AG09319 (cell line): ENCODE measurements at regions not wholly inside any gene's neighbourhood (a gene's known extent, or its start where the extent isn't known, plus 50 kb on each side); places are given as distances from the start of the nearest gene placed in this dataset.

ENCODE experiments used
- DNase-seq: peaks from one replicate; pipeline ENCODE4 v3.0.0-alpha.2; 2010; ENCODE audit warnings: low read depth; ENCODE audit errors: extremely low read depth
- TF ChIP-seq, protein P1 (sequence below): IDR thresholded peaks from 2 replicates; pipeline ENCODE4 v1.5.1; 2011; ENCODE audit warnings: low read depth, mild to moderate bottlenecking, inconsistent platforms, low read length, moderate library complexity

DNA sequence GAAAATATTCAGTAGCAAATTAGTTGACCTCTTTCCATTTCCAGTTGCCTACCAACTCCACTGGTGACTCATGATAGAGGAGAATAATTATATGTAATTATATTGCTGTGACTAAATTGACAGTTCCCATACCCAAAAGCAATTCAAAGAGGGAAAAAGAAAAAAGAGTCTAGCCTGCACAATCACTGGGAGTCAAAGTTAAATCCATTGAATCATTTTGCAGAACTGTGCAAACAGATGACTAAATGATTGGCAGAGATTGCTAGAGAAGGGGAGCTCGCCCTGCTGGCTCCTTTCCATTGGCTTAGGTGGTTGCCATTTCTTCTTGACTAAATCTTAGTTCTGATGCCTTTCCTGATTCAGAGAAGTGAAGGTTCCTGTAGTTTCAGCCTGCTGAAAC lies 1228.6 kb upstream of the SORCS1 start:
- peak; percentile 10 for DNase-seq
- TF ChIP-seq, protein P1, sequence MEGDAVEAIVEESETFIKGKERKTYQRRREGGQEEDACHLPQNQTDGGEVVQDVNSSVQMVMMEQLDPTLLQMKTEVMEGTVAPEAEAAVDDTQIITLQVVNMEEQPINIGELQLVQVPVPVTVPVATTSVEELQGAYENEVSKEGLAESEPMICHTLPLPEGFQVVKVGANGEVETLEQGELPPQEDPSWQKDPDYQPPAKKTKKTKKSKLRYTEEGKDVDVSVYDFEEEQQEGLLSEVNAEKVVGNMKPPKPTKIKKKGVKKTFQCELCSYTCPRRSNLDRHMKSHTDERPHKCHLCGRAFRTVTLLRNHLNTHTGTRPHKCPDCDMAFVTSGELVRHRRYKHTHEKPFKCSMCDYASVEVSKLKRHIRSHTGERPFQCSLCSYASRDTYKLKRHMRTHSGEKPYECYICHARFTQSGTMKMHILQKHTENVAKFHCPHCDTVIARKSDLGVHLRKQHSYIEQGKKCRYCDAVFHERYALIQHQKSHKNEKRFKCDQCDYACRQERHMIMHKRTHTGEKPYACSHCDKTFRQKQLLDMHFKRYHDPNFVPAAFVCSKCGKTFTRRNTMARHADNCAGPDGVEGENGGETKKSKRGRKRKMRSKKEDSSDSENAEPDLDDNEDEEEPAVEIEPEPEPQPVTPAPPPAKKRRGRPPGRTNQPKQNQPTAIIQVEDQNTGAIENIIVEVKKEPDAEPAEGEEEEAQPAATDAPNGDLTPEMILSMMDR: no peak

DNA sequence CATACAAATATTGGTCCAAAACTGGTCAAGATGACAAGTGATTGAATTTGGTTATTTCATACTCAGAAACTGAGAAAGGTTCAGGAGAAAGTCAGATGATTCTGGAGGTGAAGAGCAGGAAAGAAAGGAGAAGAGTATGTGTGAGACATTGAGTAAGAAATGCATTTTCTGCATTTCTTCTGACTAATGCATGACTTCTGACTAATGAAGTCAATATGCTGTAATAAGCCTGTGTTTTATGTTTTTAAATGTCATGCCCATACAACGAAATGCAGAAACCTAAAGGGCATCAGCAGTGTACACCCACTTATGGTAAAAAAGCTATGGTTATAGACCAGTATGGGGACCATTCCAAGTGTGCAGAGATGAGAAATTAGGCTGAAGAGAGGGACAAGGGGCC lies 1227.8 kb upstream of the SORCS1 start:
- peak; percentile 4 for DNase-seq
- TF ChIP-seq, protein P1: no peak

DNA sequence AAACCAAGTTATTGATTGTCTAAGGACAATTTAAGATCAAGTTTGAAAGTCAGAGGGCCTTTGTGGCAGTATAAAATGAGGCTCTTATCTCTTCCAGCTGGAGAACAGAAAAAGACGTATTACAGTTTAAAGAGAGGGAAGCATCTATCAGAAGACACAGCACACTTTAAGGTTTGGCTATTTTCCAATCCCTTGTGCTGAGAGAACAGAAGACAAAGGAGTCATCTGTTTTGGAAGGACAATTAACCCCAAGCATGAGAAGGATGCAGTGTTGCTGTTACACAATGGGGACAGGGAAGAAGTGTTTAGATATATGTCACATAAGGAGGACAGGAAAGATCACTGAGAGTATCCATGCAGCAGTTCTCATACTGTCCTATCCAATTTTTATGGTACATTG lies 1224.2 kb upstream of the SORCS1 start:
- TF ChIP-seq, protein P1: no peak
- DNase-seq: no peak

DNA sequence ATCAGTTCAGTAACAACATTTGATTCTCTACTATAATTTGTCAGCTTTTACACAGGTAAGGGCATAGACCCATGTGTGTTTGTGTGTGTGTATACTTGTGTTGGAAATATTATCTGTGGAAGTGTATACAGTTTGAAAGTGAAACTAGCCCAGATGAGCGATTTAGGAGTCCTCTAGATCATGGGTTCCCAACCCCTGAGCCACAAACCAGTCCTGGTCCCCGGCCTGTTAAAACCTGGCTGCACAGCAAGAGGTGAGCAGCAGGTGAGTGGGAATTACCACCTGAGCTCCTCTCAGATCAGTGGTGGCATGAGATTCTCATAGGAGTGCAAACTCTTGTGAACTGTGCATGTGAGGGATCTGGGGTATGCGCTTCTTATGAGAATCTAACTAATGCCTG lies 1221.5 kb upstream of the SORCS1 start:
- no peak for DNase-seq
- TF ChIP-seq, protein P1: no peak

DNA sequence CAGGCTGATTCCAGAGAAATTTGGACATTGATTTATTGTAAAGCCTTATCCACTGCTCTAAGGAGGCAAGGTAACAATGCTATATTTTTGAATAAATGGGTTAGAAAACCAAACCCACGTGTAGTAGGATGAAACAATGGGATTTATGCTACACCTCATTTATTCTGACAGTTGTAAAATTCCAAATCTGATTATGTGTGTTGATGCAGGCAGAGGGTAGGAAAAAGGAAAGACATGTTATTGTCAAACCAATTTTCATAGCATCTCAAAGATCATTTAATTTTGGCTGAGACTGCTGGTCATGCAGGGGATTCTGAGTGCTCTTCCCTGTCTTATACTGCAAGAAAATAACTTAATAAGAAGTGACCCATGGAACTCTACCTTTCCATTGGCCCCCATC lies 1219.9 kb upstream of the SORCS1 start:
- no peak for DNase-seq
- TF ChIP-seq, protein P1: no peak

DNA sequence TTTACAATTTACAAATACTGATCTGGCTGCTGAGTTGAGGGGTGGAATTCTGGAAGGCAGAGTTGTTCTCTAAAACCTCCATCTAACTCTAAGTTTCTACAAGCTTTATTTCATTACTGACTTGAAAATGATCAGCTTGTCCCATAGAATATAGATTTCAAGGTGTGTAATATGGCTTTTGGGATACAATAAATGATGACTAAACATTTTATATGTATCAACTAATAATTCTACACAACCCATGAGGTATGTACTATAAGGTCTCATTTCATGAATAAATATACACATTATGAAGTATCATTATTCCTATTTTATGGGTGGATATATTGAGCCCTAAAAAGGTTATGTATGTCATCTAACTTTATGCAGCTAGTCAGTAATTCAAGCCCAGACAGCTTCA lies 1214.3 kb upstream of the SORCS1 start:
- DNase-seq: no peak

DNA sequence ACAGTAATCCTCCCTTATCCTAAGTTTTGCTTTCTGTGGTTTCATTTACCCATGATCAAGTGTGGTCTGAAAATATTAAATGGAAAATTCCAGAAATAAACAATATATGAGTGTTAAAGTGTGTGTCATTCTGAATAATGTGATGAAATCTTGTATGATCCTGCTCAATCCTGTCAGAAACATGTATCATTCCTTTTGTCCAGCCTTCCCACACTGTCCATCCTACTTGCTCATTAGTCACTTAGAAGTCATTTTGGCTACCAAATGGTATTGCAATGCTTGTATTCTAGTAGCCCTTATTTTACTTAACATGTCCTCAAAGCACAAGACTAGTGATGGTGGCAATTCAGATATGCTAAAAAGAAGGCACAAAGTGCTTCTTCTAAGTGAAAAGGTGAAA lies 1211.2 kb upstream of the SORCS1 start:
- DNase-seq: no peak
- TF ChIP-seq, protein P1: no peak

More for the DNA sequence above, 1214.3 kb upstream of the SORCS1 start:
- TF ChIP-seq, protein P1: no peak

DNA sequence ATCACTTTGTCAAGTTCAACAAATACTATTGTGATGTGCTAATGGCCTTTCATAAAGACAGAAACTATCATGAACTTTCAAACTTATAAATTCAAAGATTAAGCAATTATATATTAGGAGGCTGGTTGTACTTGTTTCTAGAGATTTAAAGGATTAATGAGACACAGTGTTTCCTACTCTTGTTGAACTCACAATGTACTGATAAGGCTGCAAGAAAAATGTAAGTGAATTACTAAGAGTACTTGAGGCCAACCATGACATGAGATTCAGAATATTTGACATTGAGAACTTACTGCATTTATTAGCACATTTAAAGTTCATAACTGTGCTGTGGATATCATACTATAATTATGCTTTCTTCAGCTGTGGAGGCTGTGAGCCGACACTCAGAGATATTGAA lies 1210.5 kb upstream of the SORCS1 start:
- no peak for DNase-seq
- TF ChIP-seq, protein P1: no peak
